OCI-LY3 (cell line): ENCODE measurements at regions not wholly inside any gene's neighbourhood (a gene's known extent, or its start where the extent isn't known, plus 50 kb on each side); places are given as distances from the start of the nearest gene placed in this dataset.

Experiments
- EZH2phosphoT487 ChIP-seq: fragments of 200-600 bp; shearing (Covaris generic); IDR thresholded peaks from 2 replicates; pipeline ENCODE4 v1.6.1; 2018; ENCODE audit warnings: antibody characterized with exemption, mixed run types, low read depth
- TF ChIP-seq, protein P1 (sequence below): fragments of 200-600, 300-600 bp; sonication (generic); IDR thresholded peaks from 2 replicates; pipeline ENCODE4 v1.5.1; 2014; ENCODE audit warnings: antibody characterized with exemption, low read length, low read depth

GRCh38 chr10:90424730-90425129, 433.1 kb downstream of the HTR7 start:
- TF ChIP-seq, protein P1, sequence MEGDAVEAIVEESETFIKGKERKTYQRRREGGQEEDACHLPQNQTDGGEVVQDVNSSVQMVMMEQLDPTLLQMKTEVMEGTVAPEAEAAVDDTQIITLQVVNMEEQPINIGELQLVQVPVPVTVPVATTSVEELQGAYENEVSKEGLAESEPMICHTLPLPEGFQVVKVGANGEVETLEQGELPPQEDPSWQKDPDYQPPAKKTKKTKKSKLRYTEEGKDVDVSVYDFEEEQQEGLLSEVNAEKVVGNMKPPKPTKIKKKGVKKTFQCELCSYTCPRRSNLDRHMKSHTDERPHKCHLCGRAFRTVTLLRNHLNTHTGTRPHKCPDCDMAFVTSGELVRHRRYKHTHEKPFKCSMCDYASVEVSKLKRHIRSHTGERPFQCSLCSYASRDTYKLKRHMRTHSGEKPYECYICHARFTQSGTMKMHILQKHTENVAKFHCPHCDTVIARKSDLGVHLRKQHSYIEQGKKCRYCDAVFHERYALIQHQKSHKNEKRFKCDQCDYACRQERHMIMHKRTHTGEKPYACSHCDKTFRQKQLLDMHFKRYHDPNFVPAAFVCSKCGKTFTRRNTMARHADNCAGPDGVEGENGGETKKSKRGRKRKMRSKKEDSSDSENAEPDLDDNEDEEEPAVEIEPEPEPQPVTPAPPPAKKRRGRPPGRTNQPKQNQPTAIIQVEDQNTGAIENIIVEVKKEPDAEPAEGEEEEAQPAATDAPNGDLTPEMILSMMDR, result no peak
- no peak for TF ChIP-seq EZH2phosphoT487
